Panc1 (cell line): ENCODE measurements at regions not wholly inside any gene's neighbourhood (a gene's known extent, or its start where the extent isn't known, plus 50 kb on each side); places are given as distances from the start of the nearest gene placed in this dataset.

Source experiments
- ATAC-seq: fragments of 200-7000 bp; cut with Tn5 transposase; 2 replicates; pipeline ENCODE4 v1.9.1; 2020; ENCODE audit warnings: mild to moderate bottlenecking, moderate library complexity
- BruUV-seq: library from RNA; stranded (reverse); fragments of 400-500 nt; replicated peaks from 2 replicates; lab custom pipeline; 2021; lab: Mats Ljungman, UMichigan
- CTCF ChIA-PET: fragments of 300-600 bp; sonication (Branson Sonifier 250); formaldehyde crosslinking; loops from one replicate; lab custom pipeline; 2022; ENCODE audit warnings: antibody characterized with exemption; lab: Charles Lee
- POLR2A ChIA-PET: fragments of 300-600 bp; sonication (Branson Sonifier 250); formaldehyde crosslinking; loops from one replicate; lab custom pipeline; 2022; ENCODE audit warnings: antibody characterized with exemption; lab: Charles Lee
- DNase-seq: peaks from one replicate; pipeline ENCODE4 v3.0.0-alpha.2; 2010; ENCODE audit warnings: low read depth, low spot score
- H3K27ac ChIP-seq: 2 replicates; pipeline ENCODE4 v1.5.1; 2011; ENCODE audit warnings: mild to moderate bottlenecking, low read length, inconsistent platforms
- H3K27me3 ChIP-seq: fragments of 200-500 bp; sonication (Bioruptor generic); 2 replicates; pipeline ENCODE4 v1.6.0; 2014; ENCODE audit warnings: low read length, inconsistent platforms; ENCODE audit not compliant: control insufficient read depth, insufficient read depth
- H3K36me3 ChIP-seq: fragments of 200-500 bp; sonication (Bioruptor generic); 2 replicates; pipeline ENCODE4 v1.5.1; 2014; ENCODE audit warnings: inconsistent platforms, mild to moderate bottlenecking, low read length, moderate library complexity; ENCODE audit not compliant: control insufficient read depth, insufficient read depth
- H3K4me1 ChIP-seq: 2 replicates; pipeline ENCODE4 v1.5.1; 2011; ENCODE audit warnings: inconsistent platforms, mild to moderate bottlenecking, low read length, moderate library complexity; ENCODE audit not compliant: control insufficient read depth, insufficient read depth
- H3K4me3 ChIP-seq, 2 experiments: 2 replicates each; pipeline ENCODE4 v1.5.1; 2011 to 2012; ENCODE audit warnings: low read depth in 2 of 2, low read length in 2 of 2, mild to moderate bottlenecking in 2 of 2, inconsistent platforms in 1 of 2, moderate library complexity in 1 of 2
- H3K9me3 ChIP-seq: fragments of 200-500 bp; sonication (Bioruptor generic); 2 replicates; pipeline ENCODE4 v1.5.1; 2014; ENCODE audit warnings: low read depth, mild to moderate bottlenecking, inconsistent platforms, low read length, moderate library complexity; ENCODE audit not compliant: control insufficient read depth, insufficient read depth
- POLR2AphosphoS5 ChIP-seq: IDR thresholded peaks from 2 replicates; pipeline ENCODE4 v1.6.1; 2012; ENCODE audit warnings: mild to moderate bottlenecking, low read depth, low read length, moderate library complexity
- SIN3A ChIP-seq: IDR thresholded peaks from 2 replicates; pipeline ENCODE4 v1.6.1; 2012; ENCODE audit warnings: low read depth, mild to moderate bottlenecking, low read length, moderate library complexity, borderline replicate concordance; ENCODE audit not compliant: insufficient read depth
- TCF7L2 ChIP-seq: IDR thresholded peaks from 2 replicates; pipeline ENCODE4 v1.6.1; 2011; ENCODE audit warnings: mild to moderate bottlenecking, low read depth, low read length, inconsistent platforms
- in situ Hi-C: cut with HindIII; loops from 2 replicates; pipeline ENCODE4 v1.10.0; 2016; ENCODE audit warnings: low sequenced_read_pairs, low pct_unique_long_range_greater_than_20kb
- intact Hi-C: fragments of 100-400 bp; cut with micrococcal nuclease; formaldehyde crosslinking; loops from one replicate; pipeline ENCODE4 v1.10.0; 2022; ENCODE audit not compliant: unreplicated experiment
- TF ChIP-seq, protein P1 (sequence below): fragments of 450-650 bp; IDR thresholded peaks from 2 replicates; pipeline ENCODE4 v1.5.1; 2017; ENCODE audit warnings: mild to moderate bottlenecking
- TF ChIP-seq, protein P2 (sequence below), 2 experiments: IDR thresholded peaks; 2 replicates each; pipeline ENCODE4 v1.6.1; 2011 to 2012; ENCODE audit warnings: low read depth in 2 of 2, control low read depth in 1 of 2, low read length in 1 of 2, mild to moderate bottlenecking in 1 of 2, moderate library complexity in 1 of 2; ENCODE audit not compliant: insufficient read depth in 1 of 2

DNA sequence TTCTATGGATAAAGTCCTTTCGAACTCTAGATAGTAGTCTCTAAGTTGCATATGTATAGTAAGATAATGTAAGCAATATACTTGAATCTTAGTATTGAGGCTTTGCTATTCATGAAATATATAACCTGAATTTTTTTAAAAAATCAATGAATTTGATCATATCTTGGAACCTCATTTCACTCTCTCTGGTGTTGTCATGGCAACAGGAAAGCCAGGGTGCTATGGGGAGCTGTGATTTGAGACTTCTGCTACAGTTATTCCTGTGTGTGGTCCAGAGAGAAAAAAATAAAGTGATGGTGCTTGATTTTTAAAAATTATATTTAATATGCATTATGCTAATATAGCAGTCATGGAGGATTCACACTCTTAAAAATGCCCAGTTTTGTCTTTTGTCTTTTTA, 508.0 kb downstream of the SNAPC1 start:
- Histone ChIP-seq H3K4me3 (no peak overlapping the region), H3K27ac (no peak overlapping the region), H3K9me3 (no peaks in the 10 kb centered on the region), H3K36me3 (no peaks in the 10 kb centered on the region), H3K27me3 (no peaks in the 10 kb centered on the region), H3K4me1 (no peaks in the 10 kb centered on the region)
- ATAC-seq (no peak), DNase-seq (no peak)
- intact Hi-C loops (no loop called here), in situ Hi-C loops (no loop called here)
- no TSS peak for BruUV-seq
- no peak for TF ChIP-seq TCF7L2
- no peak for TF ChIP-seq SIN3A
- TF ChIP-seq, protein P1, sequence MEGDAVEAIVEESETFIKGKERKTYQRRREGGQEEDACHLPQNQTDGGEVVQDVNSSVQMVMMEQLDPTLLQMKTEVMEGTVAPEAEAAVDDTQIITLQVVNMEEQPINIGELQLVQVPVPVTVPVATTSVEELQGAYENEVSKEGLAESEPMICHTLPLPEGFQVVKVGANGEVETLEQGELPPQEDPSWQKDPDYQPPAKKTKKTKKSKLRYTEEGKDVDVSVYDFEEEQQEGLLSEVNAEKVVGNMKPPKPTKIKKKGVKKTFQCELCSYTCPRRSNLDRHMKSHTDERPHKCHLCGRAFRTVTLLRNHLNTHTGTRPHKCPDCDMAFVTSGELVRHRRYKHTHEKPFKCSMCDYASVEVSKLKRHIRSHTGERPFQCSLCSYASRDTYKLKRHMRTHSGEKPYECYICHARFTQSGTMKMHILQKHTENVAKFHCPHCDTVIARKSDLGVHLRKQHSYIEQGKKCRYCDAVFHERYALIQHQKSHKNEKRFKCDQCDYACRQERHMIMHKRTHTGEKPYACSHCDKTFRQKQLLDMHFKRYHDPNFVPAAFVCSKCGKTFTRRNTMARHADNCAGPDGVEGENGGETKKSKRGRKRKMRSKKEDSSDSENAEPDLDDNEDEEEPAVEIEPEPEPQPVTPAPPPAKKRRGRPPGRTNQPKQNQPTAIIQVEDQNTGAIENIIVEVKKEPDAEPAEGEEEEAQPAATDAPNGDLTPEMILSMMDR = no peak
- TF ChIP-seq, protein P2, sequence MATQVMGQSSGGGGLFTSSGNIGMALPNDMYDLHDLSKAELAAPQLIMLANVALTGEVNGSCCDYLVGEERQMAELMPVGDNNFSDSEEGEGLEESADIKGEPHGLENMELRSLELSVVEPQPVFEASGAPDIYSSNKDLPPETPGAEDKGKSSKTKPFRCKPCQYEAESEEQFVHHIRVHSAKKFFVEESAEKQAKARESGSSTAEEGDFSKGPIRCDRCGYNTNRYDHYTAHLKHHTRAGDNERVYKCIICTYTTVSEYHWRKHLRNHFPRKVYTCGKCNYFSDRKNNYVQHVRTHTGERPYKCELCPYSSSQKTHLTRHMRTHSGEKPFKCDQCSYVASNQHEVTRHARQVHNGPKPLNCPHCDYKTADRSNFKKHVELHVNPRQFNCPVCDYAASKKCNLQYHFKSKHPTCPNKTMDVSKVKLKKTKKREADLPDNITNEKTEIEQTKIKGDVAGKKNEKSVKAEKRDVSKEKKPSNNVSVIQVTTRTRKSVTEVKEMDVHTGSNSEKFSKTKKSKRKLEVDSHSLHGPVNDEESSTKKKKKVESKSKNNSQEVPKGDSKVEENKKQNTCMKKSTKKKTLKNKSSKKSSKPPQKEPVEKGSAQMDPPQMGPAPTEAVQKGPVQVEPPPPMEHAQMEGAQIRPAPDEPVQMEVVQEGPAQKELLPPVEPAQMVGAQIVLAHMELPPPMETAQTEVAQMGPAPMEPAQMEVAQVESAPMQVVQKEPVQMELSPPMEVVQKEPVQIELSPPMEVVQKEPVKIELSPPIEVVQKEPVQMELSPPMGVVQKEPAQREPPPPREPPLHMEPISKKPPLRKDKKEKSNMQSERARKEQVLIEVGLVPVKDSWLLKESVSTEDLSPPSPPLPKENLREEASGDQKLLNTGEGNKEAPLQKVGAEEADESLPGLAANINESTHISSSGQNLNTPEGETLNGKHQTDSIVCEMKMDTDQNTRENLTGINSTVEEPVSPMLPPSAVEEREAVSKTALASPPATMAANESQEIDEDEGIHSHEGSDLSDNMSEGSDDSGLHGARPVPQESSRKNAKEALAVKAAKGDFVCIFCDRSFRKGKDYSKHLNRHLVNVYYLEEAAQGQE (IDR thresholded peaks at IDR 0.05; ENCODE audit: insufficient read depth in 1 of 2, low read depth in 2 of 2, low read length in 1 of 2) = no peak
- TF ChIP-seq POLR2AphosphoS5 = no peak
- ChIA-PET POLR2A (no interaction called here), CTCF (no interaction called here)

DNA sequence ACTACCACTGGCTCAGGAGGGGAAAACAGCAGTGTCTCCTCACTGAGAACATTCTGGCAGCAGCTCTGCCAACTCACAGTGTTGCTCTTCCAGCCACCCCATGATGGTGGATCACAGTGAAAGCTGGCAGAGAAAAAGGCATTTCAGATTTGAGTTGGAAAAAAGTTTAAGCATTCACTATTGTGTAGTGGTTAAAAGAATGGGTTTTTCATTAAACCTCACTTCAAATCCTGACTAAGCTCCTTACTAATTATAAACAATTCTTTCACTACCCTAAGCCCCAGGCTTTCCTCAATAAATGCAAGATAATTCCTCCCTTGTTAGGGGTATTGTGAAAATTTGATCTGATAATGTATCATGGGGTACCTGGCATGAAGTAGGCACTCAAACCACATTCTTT, 518.1 kb downstream of the SNAPC1 start:
- Histone ChIP-seq H3K27ac (no peak overlapping the region), H3K9me3 (no peaks in the 10 kb centered on the region), H3K4me1 (no peaks in the 10 kb centered on the region), H3K4me3 (no peak overlapping the region), H3K27me3 (no peaks in the 10 kb centered on the region), H3K36me3 (no peaks in the 10 kb centered on the region)
- no peak for ATAC-seq
- TF ChIP-seq POLR2AphosphoS5 (no peak), TCF7L2 (no peak), SIN3A (no peak)
- TF ChIP-seq, protein P1 = no peak
- TF ChIP-seq, protein P2 (IDR thresholded peaks at IDR 0.05; ENCODE audit: insufficient read depth in 1 of 2, low read depth in 2 of 2, low read length in 1 of 2) = no peak
- in situ Hi-C loops (no loop called here), intact Hi-C loops (no loop called here)
- DNase-seq = no peak
- BruUV-seq = no TSS peak
- ChIA-PET POLR2A (no interaction called here), CTCF (no interaction called here)
